HCT116 (cell line): ENCODE measurements at regions not wholly inside any gene's neighbourhood (a gene's known extent, or its start where the extent isn't known, plus 50 kb on each side); places are given as distances from the start of the nearest gene placed in this dataset.

Experiments used
- ATAC-seq: fragments of 200-7000 bp; cut with Tn5 transposase; 2 replicates; pipeline ENCODE4 v1.9.1; 2020; ENCODE audit warnings: mild to moderate bottlenecking, moderate library complexity
- BruUV-seq: library from RNA; stranded (reverse); fragments of 400-500 nt; replicated peaks from 2 replicates; lab custom pipeline; 2021; lab: Mats Ljungman, UMichigan
- CTCF ChIA-PET: fragments of 300-600 bp; sonication (Branson Sonifier 250); formaldehyde crosslinking; loops from one replicate; lab custom pipeline; 2021; ENCODE audit warnings: antibody characterized with exemption; lab: Charles Lee
- POLR2A ChIA-PET: fragments of 300-600, 350-600 bp; sonication (Branson Sonifier 250); formaldehyde crosslinking; loops from one replicate; lab custom pipeline; 2021; ENCODE audit warnings: antibody characterized with exemption; lab: Charles Lee
- RAD21 ChIA-PET, 2 experiments: fragments of 300-600 bp; sonication (Branson Sonifier 250); formaldehyde crosslinking; loops; one replicate each; lab custom pipeline; 2023; ENCODE audit warnings: low total read pairs in 2 of 2; ENCODE audit not compliant: uncharacterized antibody in 2 of 2, unreplicated experiment in 2 of 2, low non-redundant PET in 1 of 2; lab: Charles Lee
- DNase-seq: peaks from one replicate; pipeline ENCODE4 v3.0.0-alpha.2; 2010; ENCODE audit warnings: low read depth, low spot score
- H2AFZ ChIP-seq: fragments of 200-600 bp; shearing (Covaris generic), sonication (generic); 2 replicates; pipeline ENCODE4 v1.6.1; 2017; ENCODE audit warnings: low read depth, mixed run types, mixed read lengths, antibody characterized with exemption, low read length; ENCODE audit not compliant: poor library complexity, severe bottlenecking
- H3K27ac ChIP-seq: 2 replicates; pipeline ENCODE4 v1.5.1; 2012; ENCODE audit warnings: low read depth, low read length
- H3K27me3 ChIP-seq: fragments of 200-600 bp; sonication (generic); 2 replicates; pipeline ENCODE4 v1.6.1; 2016; ENCODE audit warnings: mixed run types, low read length, mixed read lengths; ENCODE audit not compliant: insufficient read depth
- H3K36me3 ChIP-seq, 2 experiments: fragments of 200-500 bp in 1 of 2; fragments of 200-600 bp in 1 of 2; sonication (Bioruptor generic) in 1 of 2; sonication (generic) in 1 of 2; 2 replicates each; pipeline versions ENCODE4 v1.5.1 to v1.6.1; 2014 to 2016; ENCODE audit warnings: low read length in 2 of 2, inconsistent platforms in 1 of 2, mixed read lengths in 1 of 2, mixed run types in 1 of 2; ENCODE audit not compliant: insufficient read depth in 2 of 2, control insufficient read depth in 1 of 2
- H3K4me1 ChIP-seq, 2 experiments: fragments of 200-600 bp in 1 of 2; sonication (generic) in 1 of 2; 2 replicates each; pipeline versions ENCODE4 v1.5.1 to v1.6.1; 2012 to 2017; ENCODE audit warnings: low read length in 2 of 2, inconsistent platforms in 1 of 2, mild to moderate bottlenecking in 1 of 2, mixed read lengths in 1 of 2, mixed run types in 1 of 2, moderate library complexity in 1 of 2; ENCODE audit not compliant: insufficient read depth in 2 of 2, control insufficient read depth in 1 of 2
- H3K4me2 ChIP-seq: fragments of 200-600 bp; sonication (generic); 2 replicates; pipeline ENCODE4 v1.6.1; 2017; ENCODE audit warnings: mixed run types, low read length, mixed read lengths
- H3K4me3 ChIP-seq, 2 experiments: fragments of 200-600 bp in 1 of 2; sonication (generic) in 1 of 2; replicated peaks in 1 of 2; 2 replicates each; pipeline ENCODE4 v1.5.1; 2011 to 2016; ENCODE audit warnings: low read length in 2 of 2, control low read depth in 1 of 2, low read depth in 1 of 2, mild to moderate bottlenecking in 1 of 2, mixed read lengths in 1 of 2, mixed run types in 1 of 2
- H3K79me2 ChIP-seq: fragments of 200-600 bp; sonication (generic); 2 replicates; pipeline ENCODE4 v1.6.1; 2017; ENCODE audit warnings: mild to moderate bottlenecking, mixed run types, low read length, moderate library complexity, mixed read lengths; ENCODE audit not compliant: insufficient read depth
- H3K9ac ChIP-seq: fragments of 200-600 bp; sonication (generic); 2 replicates; pipeline ENCODE4 v1.6.1; 2016; ENCODE audit warnings: low read length, mixed read lengths
- H3K9me2 ChIP-seq: fragments of 200-600 bp; sonication (generic), shearing (Covaris generic); 2 replicates; pipeline ENCODE4 v1.6.1; 2017; ENCODE audit warnings: mixed run types, mild to moderate bottlenecking, moderate library complexity; ENCODE audit not compliant: insufficient read depth
- H3K9me3 ChIP-seq, 2 experiments: fragments of 200-500 bp in 1 of 2; fragments of 200-600 bp in 1 of 2; sonication (Bioruptor generic) in 1 of 2; sonication (generic) in 1 of 2; 2 replicates each; pipeline ENCODE4 v1.6.1; 2014 to 2017; ENCODE audit warnings: low read length in 2 of 2, mixed read lengths in 2 of 2, inconsistent platforms in 1 of 2, low read depth in 1 of 2, mild to moderate bottlenecking in 1 of 2, mixed run types in 1 of 2, moderate library complexity in 1 of 2; ENCODE audit not compliant: control insufficient read depth in 1 of 2, insufficient read depth in 1 of 2
- H4K20me1 ChIP-seq: fragments of 200-600 bp; sonication (generic), shearing (Covaris generic); 2 replicates; pipeline ENCODE4 v1.6.1; 2017; ENCODE audit warnings: mixed run types, mild to moderate bottlenecking, moderate library complexity; ENCODE audit not compliant: insufficient read depth
- CBX3 ChIP-seq: IDR thresholded peaks from 2 replicates; pipeline ENCODE4 v1.6.1; 2012; ENCODE audit warnings: low read depth
- ELF1 ChIP-seq: IDR thresholded peaks from 2 replicates; pipeline ENCODE4 v1.6.1; 2012; ENCODE audit warnings: low read depth, borderline replicate concordance
- EZH2phosphoT487 ChIP-seq: fragments of 200-600 bp; IDR thresholded peaks from 2 replicates; pipeline ENCODE4 v1.6.1; 2018; ENCODE audit warnings: antibody characterized with exemption, borderline replicate concordance
- FOSL1 ChIP-seq: IDR thresholded peaks from 2 replicates; pipeline ENCODE4 v1.6.1; 2012; ENCODE audit warnings: low read depth
- JUND ChIP-seq: IDR thresholded peaks from 2 replicates; pipeline ENCODE4 v1.6.1; 2012
- POLR2A ChIP-seq: IDR thresholded peaks from 2 replicates; pipeline ENCODE4 v1.7.0; 2011; ENCODE audit warnings: borderline replicate concordance; ENCODE audit not compliant: insufficient read depth, insufficient read length; ENCODE audit errors: extremely low read depth
- RAD21 ChIP-seq: IDR thresholded peaks from 2 replicates; pipeline ENCODE4 v1.6.1; 2012; ENCODE audit warnings: low read depth, mild to moderate bottlenecking
- REST ChIP-seq: IDR thresholded peaks from 2 replicates; pipeline ENCODE4 v1.6.1; 2012; ENCODE audit warnings: low read depth
- SIN3A ChIP-seq: IDR thresholded peaks from 2 replicates; pipeline ENCODE4 v1.6.1; 2012; ENCODE audit warnings: low read depth
- SP1 ChIP-seq: IDR thresholded peaks from 2 replicates; pipeline ENCODE4 v1.6.1; 2012; ENCODE audit warnings: low read depth
- TCF7L2 ChIP-seq: IDR thresholded peaks from 2 replicates; pipeline ENCODE4 v1.7.0; 2011; ENCODE audit warnings: borderline replicate concordance, inconsistent platforms; ENCODE audit not compliant: insufficient read depth, insufficient read length; ENCODE audit errors: extremely low read depth
- YY1 ChIP-seq: IDR thresholded peaks from 2 replicates; pipeline ENCODE4 v1.6.1; 2011; ENCODE audit warnings: low read length, low read depth, moderate library complexity, mild to moderate bottlenecking; ENCODE audit not compliant: insufficient replicate concordance; ENCODE audit errors: extremely low read depth
- ZFX ChIP-seq: fragments of 450-650 bp; IDR thresholded peaks from 2 replicates; pipeline ENCODE4 v1.6.1; 2017
- ZNF274 ChIP-seq: fragments of 200-500 bp; sonication (Bioruptor generic); IDR thresholded peaks from 2 replicates; pipeline ENCODE4 v1.6.1; 2014; ENCODE audit warnings: mild to moderate bottlenecking, low read depth, low read length, inconsistent platforms
- intact Hi-C: fragments of 100-400 bp; cut with micrococcal nuclease; formaldehyde crosslinking; loops from 2 replicates; pipeline ENCODE4 v1.10.0; 2022
- TF ChIP-seq, protein P1 (sequence below), 3 experiments: fragments of 200-600 bp in 1 of 3; sonication (generic) in 1 of 3; IDR thresholded peaks in 2 of 3; conservative IDR thresholded peaks in 1 of 3; 2 replicates each; pipeline ENCODE4 v1.5.1; 2012 to 2017; ENCODE audit warnings: low read depth in 2 of 3, low read length in 2 of 3, antibody characterized with exemption in 1 of 3, borderline replicate concordance in 1 of 3, control low read depth in 1 of 3, mild to moderate bottlenecking in 1 of 3, mixed read lengths in 1 of 3, mixed run types in 1 of 3, moderate library complexity in 1 of 3; ENCODE audit not compliant: insufficient read depth in 1 of 3
- TF ChIP-seq, protein P2 (sequence below): IDR thresholded peaks from 2 replicates; pipeline ENCODE4 v1.6.1; 2011; ENCODE audit warnings: mild to moderate bottlenecking, low read length, moderate library complexity; ENCODE audit not compliant: insufficient replicate concordance; ENCODE audit errors: extremely low read depth

DNA sequence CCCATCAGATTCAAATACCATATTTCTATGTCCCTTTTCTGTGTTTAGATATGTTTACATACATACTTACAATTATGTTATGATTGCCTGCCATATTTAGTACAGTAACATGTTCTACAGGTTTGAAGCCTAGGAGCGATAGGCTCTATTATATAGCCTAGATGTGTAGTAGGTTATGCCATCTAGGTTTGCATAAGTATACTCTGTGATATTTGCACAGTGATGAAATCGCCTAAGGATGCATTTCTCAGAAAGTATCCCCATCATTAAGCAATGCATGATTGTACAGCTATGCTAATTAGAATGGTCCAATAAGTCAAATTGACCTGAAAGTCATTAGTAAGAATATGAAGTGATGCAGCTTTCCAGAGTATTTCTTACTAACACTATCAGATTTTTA, 1171.7 kb upstream of the LRRTM3 start:
- intact Hi-C loops: no loop called here
- no peak for ATAC-seq
- CTCF ChIA-PET: no interaction called here

More for the DNA sequence above, 1171.7 kb upstream of the LRRTM3 start:
- no TSS peak for BruUV-seq
- no peaks in the 10 kb centered on the region for H3K4me1 ChIP-seq
- H3K27me3 ChIP-seq: no peaks in the 10 kb centered on the region
- ChIA-PET RAD21 (no interaction called here), POLR2A (no interaction called here)
- no peaks in the 10 kb centered on the region for H3K36me3 ChIP-seq
- H3K9me2 ChIP-seq: no peaks in the 10 kb centered on the region
- H3K4me2 ChIP-seq: no peak overlapping the region
- no peak overlapping the region for H2AFZ ChIP-seq
- no peaks in the 10 kb centered on the region for H3K79me2 ChIP-seq
- H3K9ac ChIP-seq: no peak overlapping the region
- TF ChIP-seq, protein P1, sequence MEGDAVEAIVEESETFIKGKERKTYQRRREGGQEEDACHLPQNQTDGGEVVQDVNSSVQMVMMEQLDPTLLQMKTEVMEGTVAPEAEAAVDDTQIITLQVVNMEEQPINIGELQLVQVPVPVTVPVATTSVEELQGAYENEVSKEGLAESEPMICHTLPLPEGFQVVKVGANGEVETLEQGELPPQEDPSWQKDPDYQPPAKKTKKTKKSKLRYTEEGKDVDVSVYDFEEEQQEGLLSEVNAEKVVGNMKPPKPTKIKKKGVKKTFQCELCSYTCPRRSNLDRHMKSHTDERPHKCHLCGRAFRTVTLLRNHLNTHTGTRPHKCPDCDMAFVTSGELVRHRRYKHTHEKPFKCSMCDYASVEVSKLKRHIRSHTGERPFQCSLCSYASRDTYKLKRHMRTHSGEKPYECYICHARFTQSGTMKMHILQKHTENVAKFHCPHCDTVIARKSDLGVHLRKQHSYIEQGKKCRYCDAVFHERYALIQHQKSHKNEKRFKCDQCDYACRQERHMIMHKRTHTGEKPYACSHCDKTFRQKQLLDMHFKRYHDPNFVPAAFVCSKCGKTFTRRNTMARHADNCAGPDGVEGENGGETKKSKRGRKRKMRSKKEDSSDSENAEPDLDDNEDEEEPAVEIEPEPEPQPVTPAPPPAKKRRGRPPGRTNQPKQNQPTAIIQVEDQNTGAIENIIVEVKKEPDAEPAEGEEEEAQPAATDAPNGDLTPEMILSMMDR (IDR thresholded peaks at IDR 0.05 in 2 of 3, conservative IDR thresholded peaks at IDR 0.05 in 1 of 3; ENCODE audit: borderline replicate concordance in 1 of 3, insufficient read depth in 1 of 3, low read depth in 2 of 3, low read length in 2 of 3): no peak
- TF ChIP-seq ZNF274 (no peak), YY1 (no peak), POLR2A (no peak), SP1 (no peak), RAD21 (no peak), REST (no peak), CBX3 (no peak), JUND (no peak), TCF7L2 (no peak), FOSL1 (no peak), ZFX (no peak), EZH2phosphoT487 (no peak), SIN3A (no peak), ELF1 (no peak)
- TF ChIP-seq, protein P2, sequence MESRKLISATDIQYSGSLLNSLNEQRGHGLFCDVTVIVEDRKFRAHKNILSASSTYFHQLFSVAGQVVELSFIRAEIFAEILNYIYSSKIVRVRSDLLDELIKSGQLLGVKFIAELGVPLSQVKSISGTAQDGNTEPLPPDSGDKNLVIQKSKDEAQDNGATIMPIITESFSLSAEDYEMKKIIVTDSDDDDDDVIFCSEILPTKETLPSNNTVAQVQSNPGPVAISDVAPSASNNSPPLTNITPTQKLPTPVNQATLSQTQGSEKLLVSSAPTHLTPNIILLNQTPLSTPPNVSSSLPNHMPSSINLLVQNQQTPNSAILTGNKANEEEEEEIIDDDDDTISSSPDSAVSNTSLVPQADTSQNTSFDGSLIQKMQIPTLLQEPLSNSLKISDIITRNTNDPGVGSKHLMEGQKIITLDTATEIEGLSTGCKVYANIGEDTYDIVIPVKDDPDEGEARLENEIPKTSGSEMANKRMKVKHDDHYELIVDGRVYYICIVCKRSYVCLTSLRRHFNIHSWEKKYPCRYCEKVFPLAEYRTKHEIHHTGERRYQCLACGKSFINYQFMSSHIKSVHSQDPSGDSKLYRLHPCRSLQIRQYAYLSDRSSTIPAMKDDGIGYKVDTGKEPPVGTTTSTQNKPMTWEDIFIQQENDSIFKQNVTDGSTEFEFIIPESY: no peak
- H3K9me3 ChIP-seq: no peaks in the 10 kb centered on the region
- no peak for DNase-seq
- H4K20me1 ChIP-seq: no peaks in the 10 kb centered on the region
- no peak overlapping the region for H3K27ac ChIP-seq
- no peak overlapping the region for H3K4me3 ChIP-seq
